Adrenal gland (tissue), 9 donors: ENCODE measurements at regions not wholly inside any gene's neighbourhood (a gene's known extent, or its start where the extent isn't known, plus 50 kb on each side); places are given as distances from the start of the nearest gene placed in this dataset.

ENCODE experiments used
- DNase-seq, 7 donors: peaks; one replicate each; pipeline ENCODE4 v3.0.0-alpha.2; 2019 to 2020
- H3K27ac ChIP-seq, 5 donors: fragments of 200-600 bp; sonication (generic) in 4 of 5; 1 replicate in 3 of 5; 2 replicates in 2 of 5; pipeline versions ENCODE4 v1.5.1 to v1.8.0; 2016 to 2020; ENCODE audit warnings: mild to moderate bottlenecking in 1 of 5
- H3K27me3 ChIP-seq: fragments of 200-600 bp; 2 replicates; pipeline ENCODE4 v1.8.0; 2021
- H3K36me3 ChIP-seq, 2 donors: fragments of 200-600 bp; replicated peaks in 1 of 2; 1 replicate in 1 of 2; 2 replicates in 1 of 2; pipeline versions ENCODE4 v1.5.1 to v1.8.0; 2018 to 2022
- H3K4me1 ChIP-seq, 2 donors: fragments of 200-600 bp; replicated peaks in 1 of 2; 1 replicate in 1 of 2; 2 replicates in 1 of 2; pipeline versions ENCODE4 v1.5.1 to v1.8.0; 2018 to 2021
- H3K4me3 ChIP-seq, 4 donors: fragments of 200-600 bp; sonication (generic) in 3 of 4; one replicate each; pipeline ENCODE4 v1.5.1; 2016 to 2018
- H3K9me3 ChIP-seq, 3 donors: fragments of 200-600 bp; sonication (generic) in 1 of 3; replicated peaks in 1 of 3; 1 replicate in 2 of 3; 2 replicates in 1 of 3; pipeline versions ENCODE4 v1.5.1 to v1.8.0; 2016 to 2021
- CTCF ChIP-seq, 6 experiments: fragments of 450-650 bp in 4 of 6; fragments of 200-600 bp in 2 of 6; sonication (generic) in 1 of 6; IDR thresholded peaks; 1 replicate in 5 of 6; 2 replicates in 1 of 6; pipeline versions ENCODE4 v1.5.1 to v1.8.0; 2016 to 2021; ENCODE audit warnings: antibody characterized with exemption in 6 of 6, mild to moderate bottlenecking in 2 of 6, moderate library complexity in 1 of 6
- POLR2A ChIP-seq, 2 donors: fragments of 450-650 bp; IDR thresholded peaks; one replicate each; pipeline ENCODE4 v1.6.1; 2017; ENCODE audit warnings: antibody characterized with exemption in 2 of 2, mild to moderate bottlenecking in 2 of 2, moderate library complexity in 1 of 2
- WGBS, 4 donors: extraction: QIAGEN DNeasy Blood & Tissue Kit in 2 of 4; methylation state at CpG; one replicate each; pipeline versions ENCODE4 v1.1.5 to v1.1.7; 2013 to 2017; 5-methylcytosine and 5-hydroxymethylcytosine counted together
- intact Hi-C, 2 donors: fragments of 100-400 bp; cut with DNase I; formaldehyde crosslinking; loops; one replicate each; pipeline versions ENCODE4 v1.14.1 to v1.15.0; 2022 to 2023
- donor health status: healthy with polysubstance abuse.
- donor health status: Bipolar disorder and iron deficiency.
- donor health status: DM: yes; HTN: yes; CAD: no.
- donor health status: DM: no; HTN: no; CAD: no.
- donor health status: DM: no; HTN: no; CAD: no.

- TF ChIP-seq CTCF (IDR thresholded peaks at IDR 0.05) = no peak
- no peak for TF ChIP-seq POLR2A (IDR thresholded peaks at IDR 0.05)
- H3K36me3 ChIP-seq = no peaks in the 10 kb centered on the region
- no peak for DNase-seq
- no peak overlapping the region for H3K4me3 ChIP-seq
- no peaks in the 10 kb centered on the region for H3K9me3 ChIP-seq
- no peaks in the 10 kb centered on the region for H3K4me1 ChIP-seq
- 89 to 97% (median 95%) methylated on average over 1 of the region's 1 CpG for WGBS, 4 donors
- no peaks in the 10 kb centered on the region for H3K27me3 ChIP-seq
- H3K27ac ChIP-seq = no peak overlapping the region
- intact Hi-C loops = loop anchor here in 1 of 2 donors (10.0 kb wide), 1 partner anchor 358 kb away; no protein-coding TSS in a partner anchor
These were observed 1025.2 kb downstream of the CDH11 start for GRCh38 chr16:64096689-64097088.

- Histone ChIP-seq H3K9me3 (no peaks in the 10 kb centered on the region), H3K36me3 (no peaks in the 10 kb centered on the region), H3K27me3 (no peaks in the 10 kb centered on the region), H3K27ac (no peak overlapping the region), H3K4me1 (no peaks in the 10 kb centered on the region), H3K4me3 (no peak overlapping the region)
- DNase-seq = no peak
- TF ChIP-seq CTCF (IDR thresholded peaks at IDR 0.05) (no peak), POLR2A (IDR thresholded peaks at IDR 0.05) (no peak)
- intact Hi-C loops = loop anchor here in 1 of 2 donors (10.0 kb wide), 1 partner anchor 360 kb away; no protein-coding TSS in a partner anchor
- 72 to 80% (median 77%) methylated on average over 7 of the region's 7 CpGs for WGBS, 4 donors
These were observed 1026.8 kb downstream of the CDH11 start for GRCh38 chr16:64094992-64095634.

DNA sequence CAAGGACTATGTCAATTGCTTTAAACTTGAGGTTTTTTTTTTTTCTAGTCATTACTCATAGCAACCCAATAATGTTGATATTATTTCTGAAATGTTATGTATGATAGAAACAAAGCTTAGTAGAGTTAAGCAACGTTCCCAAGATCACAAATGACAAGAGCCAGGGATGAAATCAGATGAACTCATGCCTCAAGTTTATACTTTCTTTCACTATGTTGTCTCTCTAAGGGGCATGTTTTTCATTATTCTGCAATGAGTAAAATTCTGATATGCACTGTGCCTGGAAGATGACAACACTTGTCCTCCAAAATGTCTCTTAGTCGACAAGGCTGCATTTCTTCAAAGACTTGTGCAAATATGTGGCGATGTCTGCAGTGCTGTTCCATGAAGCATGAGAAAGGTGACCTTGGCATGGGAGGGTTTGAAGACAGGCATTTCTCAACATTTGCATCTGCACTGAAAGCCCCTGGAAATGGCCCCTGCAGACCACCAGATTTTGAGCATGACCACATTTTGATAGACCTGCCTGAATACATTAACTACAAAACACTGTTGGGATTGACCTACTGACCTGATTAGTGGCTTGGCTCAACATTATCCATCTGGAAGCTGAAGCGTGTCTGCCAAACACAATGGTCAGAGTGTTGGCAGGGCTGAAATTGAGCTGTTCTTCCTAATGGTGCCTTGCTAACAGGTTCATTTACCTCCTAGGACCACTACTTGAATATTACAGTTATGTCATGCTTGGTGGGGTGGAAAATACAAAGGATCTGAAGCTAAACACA lies 1027.5 kb downstream of the CDH11 start:
- no peak for DNase-seq
- no peak for TF ChIP-seq CTCF (IDR thresholded peaks at IDR 0.05)
- intact Hi-C loops = loop anchor here in 1 of 2 donors (10.0 kb wide), 1 partner anchor 360 kb away; no protein-coding TSS in a partner anchor

GRCh38 chr16:64092271-64092670 lies 1029.6 kb downstream of the CDH11 start:
- Histone ChIP-seq H3K9me3 (no peaks in the 10 kb centered on the region), H3K4me3 (no peak overlapping the region), H3K36me3 (no peaks in the 10 kb centered on the region), H3K27me3 (no peaks in the 10 kb centered on the region), H3K4me1 (no peaks in the 10 kb centered on the region), H3K27ac (no peak overlapping the region)
- WGBS, 4 donors = 87 to 93% (median 89%) methylated on average over 3 of the region's 3 CpGs
- intact Hi-C loops = loop anchor here in 1 of 2 donors (10.0 kb wide), 1 partner anchor 363 kb away; no protein-coding TSS in a partner anchor
- DNase-seq = no peak
- no peak for TF ChIP-seq POLR2A (IDR thresholded peaks at IDR 0.05)
- TF ChIP-seq CTCF (IDR thresholded peaks at IDR 0.05) = no peak

More for the DNA sequence above, 1027.5 kb downstream of the CDH11 start:
- Histone ChIP-seq H3K4me1 (no peaks in the 10 kb centered on the region), H3K36me3 (no peaks in the 10 kb centered on the region), H3K4me3 (no peak overlapping the region), H3K27ac (no peak overlapping the region), H3K9me3 (no peaks in the 10 kb centered on the region), H3K27me3 (no peaks in the 10 kb centered on the region)
- 51 to 69% (median 62%) methylated on average over 4 of the region's 4 CpGs for WGBS, 4 donors
